A549 (cell line): ENCODE measurements at regions not wholly inside any gene's neighbourhood (a gene's known extent, or its start where the extent isn't known, plus 50 kb on each side); places are given as distances from the start of the nearest gene placed in this dataset.

ENCODE experiments used
- ATAC-seq, 2 experiments: fragments of 200-7000 bp in 1 of 2; fragments of >200 bp in 1 of 2; cut with Nextera tagmentation in 1 of 2; cut with Tn5 transposase in 1 of 2; 3 replicates each; pipeline versions ENCODE4 v1.8.0 to v1.9.1; 2018 to 2020; ENCODE audit warnings: mild to moderate bottlenecking in 1 of 2, moderate library complexity in 1 of 2
- CTCF ChIA-PET: fragments of 300-600 bp; sonication (Branson Sonifier 250); formaldehyde crosslinking; extraction: SDS; loops from one replicate; lab custom pipeline; 2021; ENCODE audit warnings: antibody characterized with exemption, inconsistent platforms; lab: Yijun Ruan, JAX
- POLR2A ChIA-PET: fragments of 350-600 bp; formaldehyde crosslinking; extraction: SDS; loops from one replicate; lab custom pipeline; 2021; ENCODE audit warnings: antibody characterized with exemption, inconsistent platforms; lab: Yijun Ruan, JAX
- DNase-seq, 2 experiments: peaks; one replicate each; pipeline versions ENCODE4 v3.0.0 to v3.0.0-alpha.2; 2011 to 2016; ENCODE audit warnings: low read depth in 1 of 2, low spot score in 1 of 2
- FAIRE-seq: peaks from 2 replicates; lab custom pipeline; 2011; peaks lifted over from hg19 to GRCh38; lab: Jason Lieb, UNC
- H3K27ac ChIP-seq, 2 experiments: fragments of >200 bp; sonication (Bioruptor Twin); formaldehyde crosslinking; 3 replicates each; pipeline ENCODE4 v1.5.1; 2016 to 2017
- H3K4me1 ChIP-seq: fragments of >200 bp; sonication (Bioruptor Twin); formaldehyde crosslinking; 3 replicates; pipeline ENCODE4 v1.6.1; 2016
- H3K4me2 ChIP-seq: fragments of >200 bp; sonication (Bioruptor Twin); formaldehyde crosslinking; 3 replicates; pipeline ENCODE4 v1.6.1; 2016
- H3K4me3 ChIP-seq: fragments of >200 bp; sonication (Bioruptor Twin); formaldehyde crosslinking; 3 replicates; pipeline ENCODE4 v1.5.1; 2016
- H3K9me3 ChIP-seq: fragments of >200 bp; sonication (Bioruptor Twin); formaldehyde crosslinking; 3 replicates; pipeline ENCODE4 v1.6.1; 2016
- BHLHE40 ChIP-seq: IDR thresholded peaks from 2 replicates; pipeline ENCODE4 v1.6.1; 2012; ENCODE audit warnings: low read depth, low read length, inconsistent platforms
- CBX2 ChIP-seq: fragments of 200-600 bp; sonication (generic); IDR thresholded peaks from 2 replicates; pipeline ENCODE4 v1.6.1; 2016; ENCODE audit warnings: low read depth, mild to moderate bottlenecking, borderline replicate concordance
- CHD2 ChIP-seq: fragments of 150-350 bp; IDR thresholded peaks from 2 replicates; pipeline ENCODE4 v1.6.1; 2014; ENCODE audit warnings: low read length; ENCODE audit not compliant: partially characterized antibody
- CHD4 ChIP-seq: fragments of 200-600 bp; sonication (generic); IDR thresholded peaks from 2 replicates; pipeline ENCODE4 v1.6.1; 2016; ENCODE audit warnings: antibody characterized with exemption, mild to moderate bottlenecking, borderline replicate concordance
- CTCF ChIP-seq: fragments of >200 bp; sonication (Bioruptor Twin); formaldehyde crosslinking; IDR thresholded peaks from 3 replicates; pipeline ENCODE4 v1.5.1; 2016
- EHF ChIP-seq: fragments of 250-450 bp; sonication (Bioruptor Pico); IDR thresholded peaks from 2 replicates; pipeline ENCODE4 v1.5.0; 2020; ENCODE audit warnings: mild to moderate bottlenecking
- EP300 ChIP-seq, 2 experiments: fragments of >200 bp; sonication (Bioruptor Twin); formaldehyde crosslinking; IDR thresholded peaks; 2 replicates in 1 of 2; 3 replicates in 1 of 2; pipeline ENCODE4 v1.6.1; 2016 to 2017
- FOSB ChIP-seq: fragments of 250-450 bp; sonication (Bioruptor Pico); IDR thresholded peaks from 2 replicates; pipeline ENCODE4 v1.5.0; 2020; ENCODE audit warnings: mild to moderate bottlenecking, moderate library complexity
- FOSL2 ChIP-seq, 2 experiments: fragments of 450-650 bp in 1 of 2; fragments of >200 bp in 1 of 2; sonication (Bioruptor Twin) in 1 of 2; formaldehyde crosslinking; IDR thresholded peaks; 2 replicates each; pipeline versions ENCODE4 v1.5.0 to v1.6.1; 2016 to 2020; ENCODE audit warnings: mild to moderate bottlenecking in 1 of 2, moderate library complexity in 1 of 2
- GATA3 ChIP-seq: IDR thresholded peaks from 2 replicates; pipeline ENCODE4 v1.6.1; 2012; ENCODE audit warnings: borderline replicate concordance
- HEYL ChIP-seq: fragments of 250-450 bp; sonication (Bioruptor Pico); IDR thresholded peaks from 2 replicates; pipeline ENCODE4 v1.8.0; 2021; ENCODE audit warnings: mild to moderate bottlenecking, moderate library complexity
- HOXB13 ChIP-seq: fragments of 250-450 bp; sonication (Bioruptor Pico); IDR thresholded peaks from 2 replicates; pipeline ENCODE4 v1.5.0; 2020; ENCODE audit warnings: low read depth, mild to moderate bottlenecking, moderate library complexity
- JUN ChIP-seq, 2 experiments: fragments of >200 bp; sonication (Bioruptor Twin); formaldehyde crosslinking; IDR thresholded peaks; 2 replicates in 1 of 2; 3 replicates in 1 of 2; pipeline ENCODE4 v1.6.1; 2016 to 2017
- JUNB ChIP-seq: fragments of >200 bp; sonication (Bioruptor Twin); formaldehyde crosslinking; IDR thresholded peaks from 2 replicates; pipeline ENCODE4 v1.6.1; 2016
- KDM5A ChIP-seq: fragments of 200-600 bp; sonication (generic); IDR thresholded peaks from 2 replicates; pipeline ENCODE4 v1.6.1; 2016; ENCODE audit warnings: antibody characterized with exemption, mild to moderate bottlenecking
- MYC ChIP-seq: IDR thresholded peaks from 2 replicates; pipeline ENCODE4 v1.6.1; 2012; ENCODE audit warnings: mild to moderate bottlenecking, inconsistent platforms, low read length, improper control_type of control experiment, borderline replicate concordance
- NFE2L2 ChIP-seq: fragments of 150-350 bp; conservative IDR thresholded peaks from 2 replicates; pipeline ENCODE4 v1.6.1; 2014; ENCODE audit warnings: low read length
- PHF8 ChIP-seq: fragments of 200-600 bp; sonication (generic); IDR thresholded peaks from 2 replicates; pipeline ENCODE4 v1.6.1; 2016; ENCODE audit warnings: low read depth, mild to moderate bottlenecking, antibody characterized with exemption, moderate library complexity, borderline replicate concordance
- POLR2A ChIP-seq: IDR thresholded peaks from 2 replicates; pipeline ENCODE4 v1.6.1; 2012; ENCODE audit warnings: mild to moderate bottlenecking, low read length
- RAD21 ChIP-seq, 2 experiments: fragments of >200 bp in 1 of 2; sonication (Bioruptor Twin) in 1 of 2; formaldehyde crosslinking in 1 of 2; IDR thresholded peaks in 1 of 2; conservative IDR thresholded peaks in 1 of 2; 2 replicates in 1 of 2; 3 replicates in 1 of 2; pipeline ENCODE4 v1.6.1; 2012 to 2018; ENCODE audit warnings: inconsistent platforms in 1 of 2
- ZNF302 ChIP-seq: fragments of 250-450 bp; sonication (Bioruptor Pico); IDR thresholded peaks from 2 replicates; pipeline ENCODE4 v1.9.0; 2021; ENCODE audit warnings: inconsistent platforms, mild to moderate bottlenecking, moderate library complexity
- WGBS: methylation state at CpG from one replicate; pipeline ENCODE4 v1.1.6; 2017; ENCODE audit errors: missing lambda C conversion rate; 5-methylcytosine and 5-hydroxymethylcytosine counted together
- TF ChIP-seq, protein P1 (sequence below): IDR thresholded peaks from 2 replicates; pipeline ENCODE4 v1.6.1; 2012
- TF ChIP-seq, protein P2 (sequence below): fragments of 150-350 bp; IDR thresholded peaks from 2 replicates; pipeline ENCODE4 v1.6.1; 2014; ENCODE audit warnings: low read depth, mild to moderate bottlenecking, low read length
- TF ChIP-seq, protein P3 (sequence below): fragments of >200 bp; sonication (Bioruptor Twin); formaldehyde crosslinking; IDR thresholded peaks from 3 replicates; pipeline ENCODE4 v1.6.1; 2016

DNA sequence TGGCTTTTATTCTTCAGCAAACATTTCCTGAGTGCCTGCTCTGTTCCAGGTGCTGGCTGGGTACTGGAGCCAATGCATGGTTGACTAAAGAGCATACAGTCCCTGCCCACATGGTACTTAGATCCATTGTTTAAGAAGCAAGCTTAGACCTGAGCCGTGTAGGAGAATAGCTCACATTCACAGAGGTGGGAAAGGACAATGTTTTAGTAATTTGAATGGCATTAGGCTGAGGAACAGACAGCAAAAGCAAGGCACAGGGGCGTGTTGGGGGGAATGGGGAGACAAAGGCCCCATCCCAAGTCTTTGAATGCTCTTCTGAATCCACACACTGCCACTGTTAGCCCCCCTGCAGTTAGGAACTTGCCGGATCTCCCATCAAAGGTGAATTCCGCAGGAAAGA lies 388.2 kb upstream of the RGMA start:
- H3K4me2 ChIP-seq = no peak overlapping the region
- FAIRE-seq (no peak), ATAC-seq (no peak), DNase-seq (no peak)
- H3K4me1 ChIP-seq = no peaks in the 10 kb centered on the region
- no peaks in the 10 kb centered on the region for H3K9me3 ChIP-seq
- H3K4me3 ChIP-seq = no peak overlapping the region
- 1% methylated on average over 4 of the region's 4 CpGs for WGBS
- CTCF ChIA-PET = no interaction called here
- H3K27ac ChIP-seq = no peak overlapping the region
- no peak for TF ChIP-seq NFE2L2
- no peak for TF ChIP-seq ZNF302
- no peak for TF ChIP-seq POLR2A
- no peak for TF ChIP-seq JUNB
- POLR2A ChIA-PET = no interaction called here

GRCh38 chr15:93476491-93477177 lies 387.6 kb upstream of the RGMA start:
- ATAC-seq (no peak), FAIRE-seq (no peak), DNase-seq (no peak)
- Histone ChIP-seq H3K4me2 (no peak overlapping the region), H3K4me1 (no peaks in the 10 kb centered on the region), H3K4me3 (no peak overlapping the region), H3K27ac (no peak overlapping the region), H3K9me3 (no peaks in the 10 kb centered on the region)
- WGBS = 7% methylated on average over 8 of the region's 8 CpGs
- TF ChIP-seq POLR2A (no peak), NFE2L2 (no peak), CHD2 (no peak), FOSB (CRISPR knock-in tag) (no peak), JUN (IDR thresholded peaks at IDR 0.05) (no peak), EP300 (IDR thresholded peaks at IDR 0.05) (no peak), FOSL2 (IDR thresholded peaks at IDR 0.05) (no peak), FOSL2 (CRISPR knock-in tag; IDR thresholded peaks at IDR 0.05) (no peak), CBX2 (no peak), JUNB (no peak), HEYL (CRISPR knock-in tag) (no peak), EHF (CRISPR knock-in tag) (no peak), CHD4 (no peak), BHLHE40 (no peak), HOXB13 (CRISPR knock-in tag) (no peak), PHF8 (no peak), RAD21 (conservative IDR thresholded peaks at IDR 0.05 in 1 of 2, IDR thresholded peaks at IDR 0.05 in 1 of 2) (no peak), CTCF (no peak)
- TF ChIP-seq, protein P1, sequence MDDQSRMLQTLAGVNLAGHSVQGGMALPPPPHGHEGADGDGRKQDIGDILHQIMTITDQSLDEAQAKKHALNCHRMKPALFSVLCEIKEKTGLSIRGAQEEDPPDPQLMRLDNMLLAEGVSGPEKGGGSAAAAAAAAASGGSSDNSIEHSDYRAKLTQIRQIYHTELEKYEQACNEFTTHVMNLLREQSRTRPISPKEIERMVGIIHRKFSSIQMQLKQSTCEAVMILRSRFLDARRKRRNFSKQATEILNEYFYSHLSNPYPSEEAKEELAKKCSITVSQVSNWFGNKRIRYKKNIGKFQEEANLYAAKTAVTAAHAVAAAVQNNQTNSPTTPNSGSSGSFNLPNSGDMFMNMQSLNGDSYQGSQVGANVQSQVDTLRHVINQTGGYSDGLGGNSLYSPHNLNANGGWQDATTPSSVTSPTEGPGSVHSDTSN = no peak
- TF ChIP-seq, protein P2, sequence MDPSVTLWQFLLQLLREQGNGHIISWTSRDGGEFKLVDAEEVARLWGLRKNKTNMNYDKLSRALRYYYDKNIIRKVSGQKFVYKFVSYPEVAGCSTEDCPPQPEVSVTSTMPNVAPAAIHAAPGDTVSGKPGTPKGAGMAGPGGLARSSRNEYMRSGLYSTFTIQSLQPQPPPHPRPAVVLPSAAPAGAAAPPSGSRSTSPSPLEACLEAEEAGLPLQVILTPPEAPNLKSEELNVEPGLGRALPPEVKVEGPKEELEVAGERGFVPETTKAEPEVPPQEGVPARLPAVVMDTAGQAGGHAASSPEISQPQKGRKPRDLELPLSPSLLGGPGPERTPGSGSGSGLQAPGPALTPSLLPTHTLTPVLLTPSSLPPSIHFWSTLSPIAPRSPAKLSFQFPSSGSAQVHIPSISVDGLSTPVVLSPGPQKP = no peak
- POLR2A ChIA-PET = no interaction called here
- CTCF ChIA-PET = no interaction called here

GRCh38 chr15:93474728-93475127 lies 385.7 kb upstream of the RGMA start:
- ATAC-seq (no peak), DNase-seq (no peak), FAIRE-seq (no peak)
- POLR2A ChIA-PET = no interaction called here
- TF ChIP-seq GATA3 (no peak), KDM5A (no peak), MYC (no peak)
- TF ChIP-seq, protein P3, sequence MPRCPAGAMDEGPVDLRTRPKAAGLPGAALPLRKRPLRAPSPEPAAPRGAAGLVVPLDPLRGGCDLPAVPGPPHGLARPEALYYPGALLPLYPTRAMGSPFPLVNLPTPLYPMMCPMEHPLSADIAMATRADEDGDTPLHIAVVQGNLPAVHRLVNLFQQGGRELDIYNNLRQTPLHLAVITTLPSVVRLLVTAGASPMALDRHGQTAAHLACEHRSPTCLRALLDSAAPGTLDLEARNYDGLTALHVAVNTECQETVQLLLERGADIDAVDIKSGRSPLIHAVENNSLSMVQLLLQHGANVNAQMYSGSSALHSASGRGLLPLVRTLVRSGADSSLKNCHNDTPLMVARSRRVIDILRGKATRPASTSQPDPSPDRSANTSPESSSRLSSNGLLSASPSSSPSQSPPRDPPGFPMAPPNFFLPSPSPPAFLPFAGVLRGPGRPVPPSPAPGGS = no peak
- WGBS = 13% methylated on average over 9 of the region's 9 CpGs
- Histone ChIP-seq H3K4me2 (no peak overlapping the region), H3K4me1 (no peaks in the 10 kb centered on the region), H3K27ac (no peak overlapping the region), H3K4me3 (no peak overlapping the region), H3K9me3 (no peaks in the 10 kb centered on the region)
- CTCF ChIA-PET = interaction anchor here (0.5 kb wide), 1 partner anchor 434 kb away, joined by 4 read pairs; no protein-coding TSS in a partner anchor
